HG03175 (cell line): ENCODE measurements at regions not wholly inside any gene's neighbourhood (a gene's known extent, or its start where the extent isn't known, plus 50 kb on each side); places are given as distances from the start of the nearest gene placed in this dataset.
"Not testable (repeated sequence)": the region's sequence is repeated elsewhere in the genome, so short reads cannot be mapped to it uniquely, and the experiment has no call there.

Experiments used
- ATAC-seq: cut with Tn5 transposase; IDR thresholded peaks from one replicate; pipeline ENCODE4 v1.9.1; 2021; ENCODE audit warnings: mild to moderate bottlenecking, moderate library complexity; ENCODE audit not compliant: unreplicated experiment

DNA sequence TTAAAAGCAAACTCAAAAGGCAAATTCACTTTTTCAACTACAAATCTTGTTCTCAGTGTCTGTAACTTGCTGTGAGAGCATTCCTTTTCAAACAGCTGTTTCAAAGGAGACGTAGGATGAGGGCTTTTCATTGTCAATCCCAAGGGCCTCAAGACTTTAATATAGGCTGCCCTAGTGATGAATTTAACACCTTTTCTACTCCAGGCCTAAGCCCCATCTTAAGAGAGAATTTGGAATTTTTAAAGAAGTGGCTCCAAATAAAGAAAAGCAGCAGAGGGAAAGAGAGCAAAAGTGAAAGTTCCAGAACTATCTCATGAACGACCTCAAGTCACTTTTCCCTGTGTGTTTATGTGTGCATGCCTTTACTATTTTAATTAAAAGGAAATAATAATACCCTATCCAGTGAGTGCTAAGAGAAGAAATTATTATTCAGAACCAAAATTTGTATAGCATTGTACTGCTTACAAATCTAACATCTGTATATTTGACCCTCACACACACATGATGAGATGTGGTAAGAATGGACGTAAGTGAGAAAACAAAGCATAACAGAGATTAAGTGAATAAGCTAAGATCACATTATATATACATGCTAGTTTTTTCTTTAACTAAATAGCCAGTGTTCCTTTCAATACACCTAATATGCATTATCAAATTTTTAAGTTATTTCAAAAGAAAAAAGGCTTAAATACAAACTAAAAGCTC lies 196.4 kb downstream of the VGLL3 start:
- no peak for ATAC-seq

DNA sequence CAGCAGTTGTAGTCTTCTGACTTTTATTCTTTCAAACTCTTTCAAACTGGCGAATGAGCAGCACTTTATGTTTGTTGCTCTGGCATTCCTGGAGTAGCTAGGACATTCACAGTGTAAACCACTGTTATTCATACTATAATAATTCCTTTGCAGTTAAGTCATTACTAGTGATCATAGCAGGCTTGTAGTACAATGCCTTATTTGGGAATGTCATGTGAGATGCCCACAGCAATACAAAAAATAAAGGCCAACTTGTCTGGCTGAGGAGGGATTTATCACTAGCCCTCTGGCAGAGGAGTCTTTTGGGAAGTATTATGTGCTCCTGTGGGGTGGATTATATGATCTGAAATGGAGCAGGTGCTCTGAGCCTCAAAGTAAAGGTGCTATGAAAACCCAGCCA lies 197.2 kb downstream of the VGLL3 start:
- ATAC-seq = no peak

DNA sequence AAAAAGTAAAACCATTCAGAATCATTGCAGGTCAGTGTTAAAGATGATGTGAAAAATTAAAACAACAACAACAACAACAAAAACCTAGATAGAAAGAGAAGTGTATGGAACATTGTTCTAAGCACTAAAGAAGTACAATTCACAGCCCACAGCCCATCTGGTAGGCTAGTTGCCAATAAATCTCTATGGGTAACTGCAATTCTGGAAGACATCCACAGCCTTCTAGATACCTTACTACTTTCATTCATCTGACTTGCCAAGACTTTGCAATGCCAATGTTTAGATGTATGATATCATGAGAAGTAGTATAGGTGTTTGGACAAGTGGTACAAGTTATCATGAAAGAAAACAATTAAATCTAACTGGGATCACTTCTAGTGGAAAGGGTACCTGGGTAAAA lies 198.6 kb downstream of the VGLL3 start:
- no peak for ATAC-seq

DNA sequence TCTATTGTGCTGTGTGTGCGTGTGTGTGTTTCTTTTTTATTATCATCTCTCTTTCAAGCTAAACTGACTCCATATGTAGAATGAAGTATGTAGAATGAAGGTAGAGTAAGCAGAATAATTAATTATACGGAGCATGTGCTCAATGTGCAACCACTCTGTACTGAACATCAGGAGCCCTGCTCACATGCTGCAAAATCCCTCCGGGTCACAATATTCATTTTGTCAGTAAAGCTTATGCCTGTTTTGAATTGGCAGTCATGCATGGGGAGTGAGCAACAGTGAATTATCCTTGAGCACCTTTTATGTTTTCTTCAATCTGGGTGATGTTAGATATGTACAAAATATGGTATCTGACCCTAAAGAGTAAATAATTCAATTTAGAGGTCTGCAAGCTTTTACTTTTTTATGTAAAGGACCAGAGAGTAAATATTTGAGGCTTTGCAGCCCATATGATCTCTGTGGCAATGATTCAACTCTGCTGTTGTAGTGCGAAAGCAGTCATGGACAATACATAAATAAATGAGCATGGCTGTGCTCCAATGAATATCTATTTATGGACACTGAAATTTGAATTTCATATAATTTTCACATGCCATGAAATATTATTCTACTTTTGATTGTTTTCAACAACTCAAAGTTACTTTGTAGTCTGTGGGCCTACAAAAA lies 199.9 kb downstream of the VGLL3 start:
- no peak for ATAC-seq

DNA sequence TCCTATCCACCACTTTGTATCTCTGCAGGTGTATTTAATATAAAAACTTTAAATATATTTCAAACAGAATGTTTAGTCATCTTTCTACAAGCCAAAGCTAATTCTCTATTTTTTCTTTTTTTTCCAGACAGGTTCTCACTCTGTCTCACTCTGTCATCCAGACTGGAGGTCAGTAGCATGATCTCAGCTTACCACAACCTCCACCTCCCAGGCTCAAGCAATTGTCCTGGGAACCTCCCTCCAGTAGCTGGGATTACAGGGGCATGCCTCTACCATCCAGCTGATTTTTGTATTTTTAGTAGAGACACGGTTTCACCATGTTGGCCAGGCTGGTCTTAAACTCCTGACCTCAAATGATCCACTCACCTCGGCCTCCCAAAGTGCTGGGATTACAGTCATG lies 202.6 kb downstream of the VGLL3 start:
- ATAC-seq = no peak

DNA sequence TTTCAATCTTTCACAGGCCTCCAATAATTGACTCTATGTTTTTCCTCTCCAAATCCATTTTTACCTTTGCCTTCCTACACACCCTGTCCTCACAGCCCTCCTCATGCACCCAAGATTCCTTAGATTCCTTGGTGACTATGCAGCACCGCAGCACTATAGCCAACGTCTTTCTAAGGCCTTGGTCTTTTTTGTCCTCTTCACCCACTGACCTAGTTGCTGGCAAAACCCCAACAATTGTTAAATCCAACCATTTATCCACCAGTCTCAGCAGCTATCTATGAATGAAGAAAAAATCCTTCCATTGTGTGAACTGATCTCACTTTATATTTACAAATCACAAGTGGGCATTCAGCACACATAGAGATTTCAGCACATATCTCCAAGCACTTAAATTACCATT lies 203.9 kb downstream of the VGLL3 start:
- no peak for ATAC-seq

DNA sequence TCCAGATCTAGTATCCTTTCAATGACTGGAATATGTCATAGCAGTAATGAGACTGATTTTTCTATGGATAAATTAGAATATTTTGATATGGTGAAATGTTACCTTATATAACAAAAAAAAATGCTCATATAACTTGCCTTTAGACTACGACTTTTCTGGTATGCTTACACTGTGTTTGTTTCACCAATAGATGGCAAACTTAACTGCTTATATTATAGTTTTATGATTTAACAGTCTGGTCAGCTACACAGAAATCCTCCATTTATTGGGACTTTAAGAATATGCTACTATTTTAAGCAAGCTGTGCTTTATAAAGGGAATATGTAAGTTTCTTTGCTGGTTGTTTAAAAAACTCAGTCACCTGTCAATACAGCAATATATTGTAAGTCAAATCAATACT lies 205.6 kb downstream of the VGLL3 start:
- ATAC-seq = no peak

DNA sequence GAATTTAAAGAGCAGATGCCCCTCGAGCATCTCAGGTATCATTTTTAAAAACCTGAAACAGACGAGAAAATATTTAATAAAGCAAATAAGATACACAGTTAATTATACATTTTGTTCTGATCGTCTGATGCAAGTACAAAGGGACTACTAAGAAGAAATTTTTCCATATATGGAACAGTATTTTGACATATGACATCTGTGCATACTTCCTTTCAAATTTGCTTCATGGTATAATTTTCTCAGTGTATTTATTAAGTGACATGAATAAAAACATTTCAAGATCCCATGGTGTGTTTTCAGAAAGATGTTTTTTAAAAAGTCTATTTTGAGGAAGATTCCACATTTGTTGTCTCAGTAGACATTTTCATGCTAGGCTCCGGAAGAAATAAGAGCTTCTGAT lies 208.1 kb downstream of the VGLL3 start:
- no peak for ATAC-seq

DNA sequence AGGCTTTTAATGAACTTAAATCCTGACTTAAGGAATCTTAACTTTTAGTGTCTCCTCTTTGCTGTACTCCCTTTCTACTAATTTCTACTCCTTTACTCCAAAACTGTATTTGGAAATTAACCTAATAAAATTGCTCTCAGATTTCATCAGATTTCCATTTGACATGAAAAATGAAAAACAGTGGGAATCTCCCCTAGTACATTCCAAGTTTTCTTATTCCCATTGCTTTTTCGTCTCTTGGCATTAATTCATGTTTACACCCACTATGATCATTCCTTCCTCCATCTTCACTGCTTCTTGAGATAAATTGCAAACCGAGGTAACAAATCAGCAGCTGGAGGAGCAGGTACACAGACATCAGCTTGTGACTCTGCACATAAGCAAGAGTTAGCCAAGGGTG lies 208.7 kb downstream of the VGLL3 start:
- ATAC-seq = no peak

DNA sequence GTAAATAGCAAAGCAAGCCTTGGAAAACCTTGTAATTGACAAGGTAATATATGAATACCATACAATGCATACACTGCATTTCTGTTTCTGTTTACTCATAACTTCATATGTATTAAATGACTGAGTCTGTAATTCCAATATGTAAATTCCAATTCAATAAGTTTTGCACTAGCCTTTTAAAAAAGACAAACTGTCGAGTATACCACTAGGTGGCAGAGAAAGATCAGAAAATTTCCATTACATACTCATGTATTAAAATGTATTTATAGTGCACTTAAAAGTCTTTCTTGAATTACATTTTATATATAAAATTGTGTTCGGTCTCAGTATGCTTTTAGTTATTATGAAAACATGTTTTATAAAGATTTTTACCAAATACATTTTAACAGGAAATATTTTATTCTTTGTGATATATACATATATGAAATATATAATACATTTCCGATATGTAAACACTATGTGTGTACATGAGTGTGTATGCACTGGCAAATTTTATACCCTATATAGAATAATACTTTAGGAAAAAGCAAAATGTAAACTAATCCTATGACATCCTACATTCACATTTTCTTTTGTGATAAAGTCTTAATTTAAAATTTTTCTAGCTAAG lies 216.8 kb downstream of the VGLL3 start:
- ATAC-seq = peak; percentile 46

DNA sequence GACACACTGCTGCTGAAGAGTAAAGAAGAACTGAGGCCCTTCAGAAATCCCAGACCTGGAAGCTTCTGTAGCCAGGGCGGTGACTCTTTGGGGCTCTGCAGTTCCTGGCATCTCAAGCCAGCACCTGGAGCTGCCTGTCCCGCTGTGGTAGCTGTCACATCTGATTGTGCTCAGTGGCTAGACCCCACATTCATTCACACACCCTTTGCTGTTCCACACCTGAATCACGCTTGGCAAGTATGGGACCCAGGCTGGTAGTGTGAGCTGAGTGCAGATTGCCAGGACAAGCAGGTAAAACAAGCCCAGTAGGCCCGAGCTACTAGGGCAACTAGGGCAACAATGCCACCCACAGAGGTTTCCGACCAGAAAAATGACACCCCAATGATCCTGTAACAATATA lies 218.2 kb downstream of the VGLL3 start:
- ATAC-seq = no peak

DNA sequence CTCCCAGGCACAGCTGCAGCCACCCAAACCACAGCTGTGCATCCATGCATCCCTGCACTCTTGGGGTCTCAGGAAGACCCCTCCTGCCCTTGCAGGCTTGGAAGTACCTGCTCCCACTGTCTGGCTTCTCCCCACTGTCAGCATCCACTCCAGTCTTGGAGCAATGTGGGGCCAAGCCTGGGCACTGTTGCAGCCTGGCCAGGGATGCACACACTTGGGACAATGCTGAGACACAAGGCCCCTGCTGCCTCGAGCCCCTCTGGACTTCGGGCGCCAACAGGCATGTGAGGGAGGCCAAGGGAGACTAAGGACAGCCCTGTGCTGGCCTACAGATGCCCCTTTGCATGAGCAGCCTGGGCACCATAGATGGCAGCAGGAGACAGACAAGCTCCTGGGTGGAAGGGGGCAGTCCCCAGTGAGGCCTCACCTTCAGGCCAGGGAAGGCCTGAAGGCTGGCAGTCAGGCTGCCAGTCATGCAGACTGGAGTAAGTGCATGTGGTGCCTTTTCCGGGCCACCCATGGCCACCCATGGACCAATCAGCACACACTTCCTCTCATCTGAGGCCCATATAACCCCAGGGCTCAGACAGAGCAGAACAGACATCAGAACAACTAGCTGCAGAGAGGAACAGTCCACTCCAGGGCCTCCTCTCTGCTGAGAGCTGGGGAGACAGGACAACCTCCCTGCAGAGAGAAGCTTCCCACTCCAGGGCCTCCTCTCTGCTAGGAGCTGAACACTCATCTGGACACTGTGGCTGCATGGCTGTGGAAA lies 219.0 kb downstream of the VGLL3 start:
- no peak for ATAC-seq

DNA sequence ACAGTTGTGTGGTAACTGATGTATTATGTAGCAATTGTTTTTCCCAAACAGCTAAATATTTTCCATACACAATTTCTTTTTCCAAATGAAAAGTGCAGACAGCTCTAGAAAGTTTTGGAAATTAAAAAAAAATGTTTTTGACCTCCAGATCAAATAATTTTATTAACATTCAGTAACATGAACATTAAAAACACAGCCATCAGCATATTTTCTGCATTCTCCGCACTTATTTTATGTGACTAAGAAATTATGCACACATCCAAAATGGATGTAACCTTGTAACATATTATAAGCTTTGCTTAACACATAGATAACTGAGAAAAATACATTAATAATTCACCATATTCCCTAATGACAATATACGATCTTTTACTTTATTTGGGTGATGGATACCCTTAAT lies 224.6 kb downstream of the VGLL3 start:
- ATAC-seq = no peak

DNA sequence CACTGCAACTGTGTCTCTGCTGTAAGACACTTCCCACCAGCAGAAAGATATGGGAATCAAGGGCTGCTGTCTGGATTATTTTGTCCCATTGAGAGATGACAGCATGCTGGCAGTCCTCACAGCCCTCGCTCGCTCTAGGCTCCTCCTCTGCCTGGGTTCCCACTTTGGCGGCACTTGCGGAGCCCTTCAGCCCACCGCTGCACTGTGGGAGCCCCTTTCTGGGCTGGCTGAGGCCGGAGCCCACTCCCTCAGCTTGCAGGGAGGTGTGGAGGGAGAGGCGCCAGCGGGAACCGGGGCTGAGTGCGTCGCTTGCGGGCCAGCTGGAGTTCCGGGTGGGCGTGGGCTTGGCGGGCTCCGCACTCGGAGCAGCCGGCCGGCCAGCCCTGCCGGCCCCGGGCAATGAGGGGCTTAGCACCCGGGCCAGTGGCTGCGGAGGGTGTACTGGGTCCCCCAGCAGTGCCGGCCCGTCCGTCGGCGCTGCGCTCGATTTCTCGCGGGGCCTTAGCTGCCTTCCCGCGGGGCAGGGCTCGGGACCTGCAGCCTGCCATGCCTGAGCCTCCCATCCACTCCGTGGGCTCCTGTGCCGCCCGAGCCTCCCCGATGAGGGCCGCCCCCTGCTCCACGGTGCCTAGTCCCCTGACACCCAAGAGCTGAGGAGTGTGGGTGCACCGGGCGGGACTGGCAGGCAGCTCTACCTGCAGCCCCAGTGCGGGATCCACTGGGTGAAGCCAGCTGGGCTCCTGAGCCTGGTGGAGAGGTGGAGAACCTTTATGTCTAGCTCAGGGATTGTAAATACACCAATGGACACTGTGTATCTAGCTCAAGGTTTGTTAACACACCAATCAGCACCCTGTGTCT lies 233.4 kb downstream of the VGLL3 start:
- ATAC-seq = not testable (repeated sequence)

DNA sequence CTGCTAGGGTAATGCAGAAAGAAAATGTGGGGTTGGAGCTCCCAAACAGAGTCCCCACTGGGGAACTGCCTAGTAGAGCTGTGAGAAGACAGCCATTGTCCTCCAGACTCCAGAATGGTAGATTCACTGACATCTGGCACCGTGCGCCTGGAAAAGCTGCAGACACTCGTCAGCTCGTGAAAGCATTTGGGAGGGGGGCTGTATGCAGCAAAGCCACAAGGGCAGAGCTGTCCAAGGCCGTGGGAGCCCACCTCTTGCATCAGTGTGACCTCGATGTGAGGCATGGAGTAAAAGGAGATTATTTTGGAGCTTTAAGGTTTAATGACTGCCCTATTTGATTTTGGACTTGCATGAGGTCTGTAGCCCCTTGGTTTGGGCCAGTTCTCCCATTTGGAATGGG lies 242.9 kb downstream of the VGLL3 start:
- ATAC-seq = no peak

DNA sequence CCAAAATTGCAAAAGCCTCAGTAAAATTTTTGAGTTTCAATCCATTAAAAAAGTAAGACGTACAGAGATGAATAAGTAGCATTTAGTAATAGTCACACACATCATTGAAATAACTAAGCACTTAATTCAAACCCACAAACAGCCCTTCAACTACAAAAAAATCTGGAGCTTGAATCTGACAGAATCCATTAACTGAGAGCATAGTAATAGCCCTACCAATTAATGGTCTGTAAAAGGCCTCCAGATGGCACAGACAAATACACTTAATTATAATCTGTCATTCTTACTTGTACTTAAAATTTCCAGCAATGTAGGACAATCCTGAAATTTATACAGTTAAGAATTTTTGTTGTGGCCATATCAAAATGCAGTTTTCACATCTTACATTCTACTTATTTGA lies 246.9 kb downstream of the VGLL3 start:
- no peak for ATAC-seq

DNA sequence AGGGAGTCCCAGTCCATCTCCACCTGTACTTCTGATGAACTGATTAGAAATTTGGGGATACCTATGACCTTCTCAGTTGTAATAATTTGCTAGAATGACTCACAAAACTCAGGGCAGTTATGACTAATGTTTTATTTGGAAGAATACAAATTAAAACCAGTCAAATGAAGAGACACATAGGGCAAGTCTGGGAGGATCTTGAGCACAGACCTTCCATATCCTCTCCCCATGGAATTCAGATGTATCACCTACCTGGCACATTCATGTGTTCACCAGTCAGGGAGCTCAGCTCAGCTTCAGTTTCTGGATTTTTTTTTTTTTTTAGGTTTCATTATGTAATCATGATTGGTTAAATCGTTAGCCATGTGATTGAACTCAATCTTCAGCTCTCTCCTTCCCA lies 247.7 kb downstream of the VGLL3 start:
- no peak for ATAC-seq

DNA sequence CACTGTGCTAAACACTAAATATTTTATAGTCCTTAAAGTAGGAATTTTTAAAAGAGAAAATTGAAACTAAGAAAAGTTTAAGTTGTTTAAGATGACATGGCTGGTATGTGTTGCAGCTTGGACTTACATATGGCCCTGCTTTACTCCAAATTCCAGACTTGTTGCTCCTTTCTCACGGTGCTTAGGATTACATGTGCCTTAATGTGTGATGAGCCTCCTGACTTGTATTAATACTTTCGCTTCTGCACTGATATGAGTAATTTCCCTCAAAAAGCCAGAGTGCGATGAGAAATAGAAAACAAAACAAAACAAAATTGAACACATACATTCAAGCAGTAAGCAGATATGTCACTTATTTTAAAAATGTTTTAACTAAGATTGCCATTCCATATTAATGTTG lies 250.2 kb downstream of the VGLL3 start:
- no peak for ATAC-seq

DNA sequence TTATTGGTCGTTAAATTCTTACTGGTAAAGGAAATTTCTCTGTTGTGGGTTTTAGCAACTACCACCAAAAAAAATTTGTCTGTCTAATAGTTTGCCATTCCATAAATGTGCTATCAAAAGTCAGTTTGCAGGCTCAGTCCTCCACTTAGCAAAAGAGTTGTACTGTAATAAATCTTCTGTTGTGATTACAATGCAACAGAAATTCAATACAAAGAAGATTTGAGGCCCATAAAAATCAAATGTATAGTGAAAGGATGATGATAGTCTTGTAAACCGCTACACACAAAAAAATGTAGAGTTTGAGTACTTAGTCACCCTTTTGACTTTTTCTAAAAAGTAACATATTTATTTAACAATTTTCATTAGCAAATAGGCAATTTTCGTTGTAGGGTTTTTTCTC lies 251.7 kb downstream of the VGLL3 start:
- no peak for ATAC-seq

DNA sequence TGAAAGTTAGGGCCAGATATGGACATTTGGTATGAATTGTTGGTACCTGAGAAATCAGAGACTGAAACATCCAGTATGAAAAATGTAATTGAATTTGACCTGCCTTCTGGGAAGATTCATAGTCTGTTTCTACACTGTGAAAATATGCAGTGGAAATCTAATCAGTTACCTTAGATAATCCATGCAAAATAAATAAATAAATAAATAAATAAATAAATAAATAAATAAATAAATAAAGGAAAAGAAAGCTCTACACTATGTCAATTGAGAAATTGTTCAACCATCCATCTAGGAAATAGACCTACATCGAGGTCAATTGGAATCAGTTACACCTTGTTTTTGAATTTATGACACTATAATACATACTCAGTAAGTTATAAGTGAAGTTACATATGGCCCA lies 252.3 kb downstream of the VGLL3 start:
- ATAC-seq = no peak

DNA sequence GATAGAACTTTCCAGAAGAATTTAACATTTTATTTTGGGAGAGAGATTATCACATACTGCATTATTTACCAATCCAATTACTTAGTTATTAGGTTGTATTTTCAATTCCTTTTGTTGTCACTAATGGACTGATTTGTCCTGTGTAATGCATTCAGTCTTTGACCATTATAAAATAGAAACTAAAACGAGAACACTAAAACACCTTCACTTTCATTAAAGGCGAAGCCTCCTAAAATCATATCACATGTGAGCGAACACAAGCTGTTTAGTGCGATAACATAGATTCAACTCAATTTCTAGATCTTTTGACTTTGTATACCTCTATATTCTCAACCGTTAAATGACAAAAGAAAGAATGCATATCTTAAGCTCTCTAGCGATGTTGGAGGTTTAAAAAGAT lies 253.4 kb downstream of the VGLL3 start:
- no peak for ATAC-seq
